ENCODE measurements at regions not wholly inside any gene's neighbourhood (a gene's known extent, or its start where the extent isn't known, plus 50 kb on each side); places are given as distances from the start of the nearest gene placed in this dataset.

DNA sequence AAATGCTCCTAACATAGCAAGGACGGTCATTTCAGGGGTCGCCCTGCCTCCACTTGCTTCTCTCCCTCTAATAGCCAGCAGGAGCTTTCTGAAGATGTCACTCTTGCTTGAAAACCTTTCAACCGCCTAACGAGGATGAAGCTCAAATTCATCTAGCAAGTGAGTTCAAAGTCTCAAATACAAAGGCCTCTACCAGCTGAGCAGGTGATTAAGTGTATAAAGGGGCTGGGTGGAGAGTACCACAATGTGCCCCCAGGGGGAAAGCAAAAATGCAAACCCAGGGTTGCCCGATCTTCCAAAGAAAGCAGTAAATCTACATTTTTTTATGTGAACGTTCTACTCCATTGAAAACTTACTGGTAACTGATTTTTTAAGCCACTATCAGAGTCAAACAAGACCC is 50.4 kb upstream of the GRIP2 start:
- peaks cover 26% of the 10 kb centered on the region for H3K27me3 ChIP-seq (ENCODE audit: insufficient read depth, low read length, poor library complexity)

DNA sequence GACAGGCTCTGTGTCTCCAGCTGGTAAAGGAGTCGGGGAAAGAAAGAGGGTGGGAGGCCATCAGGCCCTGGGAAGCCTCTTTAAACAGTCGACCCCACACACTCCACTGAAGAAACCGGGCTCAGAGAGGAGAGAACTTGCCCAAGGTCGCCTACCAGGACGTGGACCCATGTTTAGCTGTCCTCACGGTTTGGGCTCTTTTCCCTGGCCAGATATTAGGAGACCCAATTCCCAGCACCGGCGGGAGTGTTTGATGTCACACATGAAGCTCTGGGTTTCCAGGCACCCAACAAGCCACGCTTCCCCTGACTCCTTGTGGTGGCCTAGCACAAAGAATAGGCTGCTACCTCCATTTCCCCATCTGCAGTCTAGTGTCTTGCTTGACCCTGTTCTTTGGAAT is 52.2 kb upstream of the GRIP2 start:
- Histone ChIP-seq H3K79me2 (ENCODE audit: insufficient read depth, low read length) (no peaks in the 10 kb centered on the region), H3K4me3 (ENCODE audit: low read depth in 1 of 2, low read length in 2 of 2) (no peak overlapping the region), H3K36me3 (ENCODE audit: insufficient read depth, low read length) (no peaks in the 10 kb centered on the region), H4K20me1 (ENCODE audit: insufficient read depth, low read length) (peaks cover 8% of the 10 kb centered on the region; the same call in 1 of the 2 replicates), H3K4me2 (ENCODE audit: insufficient read depth, low read length) (no peak overlapping the region), H3K27ac (ENCODE audit: low read length) (no peak overlapping the region), H2AFZ (ENCODE audit: low read depth, low read length) (no peak overlapping the region), H3K9me3 (ENCODE audit: insufficient read depth, low read length, severe bottlenecking) (no peaks in the 10 kb centered on the region), H3K27me3 (ENCODE audit: insufficient read depth, low read length, poor library complexity) (peaks cover 18% of the 10 kb centered on the region), H3K4me1 (ENCODE audit: insufficient read depth, low read length) (no peaks in the 10 kb centered on the region), H3K9ac (ENCODE audit: low read depth, low read length) (no peak overlapping the region)
- DNase-seq: no peak
- ATAC-seq (ENCODE audit: insufficient read depth, low read depth): no peak
- no peak for TF ChIP-seq EZH2 (IDR thresholded peaks at IDR 0.05; ENCODE audit: borderline replicate concordance, low read depth, low read length, severe bottlenecking)
- TF ChIP-seq, protein P1, sequence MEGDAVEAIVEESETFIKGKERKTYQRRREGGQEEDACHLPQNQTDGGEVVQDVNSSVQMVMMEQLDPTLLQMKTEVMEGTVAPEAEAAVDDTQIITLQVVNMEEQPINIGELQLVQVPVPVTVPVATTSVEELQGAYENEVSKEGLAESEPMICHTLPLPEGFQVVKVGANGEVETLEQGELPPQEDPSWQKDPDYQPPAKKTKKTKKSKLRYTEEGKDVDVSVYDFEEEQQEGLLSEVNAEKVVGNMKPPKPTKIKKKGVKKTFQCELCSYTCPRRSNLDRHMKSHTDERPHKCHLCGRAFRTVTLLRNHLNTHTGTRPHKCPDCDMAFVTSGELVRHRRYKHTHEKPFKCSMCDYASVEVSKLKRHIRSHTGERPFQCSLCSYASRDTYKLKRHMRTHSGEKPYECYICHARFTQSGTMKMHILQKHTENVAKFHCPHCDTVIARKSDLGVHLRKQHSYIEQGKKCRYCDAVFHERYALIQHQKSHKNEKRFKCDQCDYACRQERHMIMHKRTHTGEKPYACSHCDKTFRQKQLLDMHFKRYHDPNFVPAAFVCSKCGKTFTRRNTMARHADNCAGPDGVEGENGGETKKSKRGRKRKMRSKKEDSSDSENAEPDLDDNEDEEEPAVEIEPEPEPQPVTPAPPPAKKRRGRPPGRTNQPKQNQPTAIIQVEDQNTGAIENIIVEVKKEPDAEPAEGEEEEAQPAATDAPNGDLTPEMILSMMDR (IDR thresholded peaks at IDR 0.05; ENCODE audit: borderline replicate concordance, extremely low read depth, low read length, poor library complexity, severe bottlenecking): no peak

More for the DNA sequence above, 50.4 kb upstream of the GRIP2 start:
- no peak overlapping the region for H2AFZ ChIP-seq (ENCODE audit: low read depth, low read length)
- H3K4me2 ChIP-seq (ENCODE audit: insufficient read depth, low read length): no peak overlapping the region
- ATAC-seq (ENCODE audit: insufficient read depth, low read depth): no peak
- TF ChIP-seq, protein P1 (IDR thresholded peaks at IDR 0.05; ENCODE audit: borderline replicate concordance, extremely low read depth, low read length, poor library complexity, severe bottlenecking): no peak
- no peak for TF ChIP-seq EZH2 (IDR thresholded peaks at IDR 0.05; ENCODE audit: borderline replicate concordance, low read depth, low read length, severe bottlenecking)
- no peak overlapping the region for H3K27ac ChIP-seq (ENCODE audit: low read length)
- no peaks in the 10 kb centered on the region for H3K36me3 ChIP-seq (ENCODE audit: insufficient read depth, low read length)
- no peaks in the 10 kb centered on the region for H3K4me1 ChIP-seq (ENCODE audit: insufficient read depth, low read length)
- no peak overlapping the region for H3K4me3 ChIP-seq (ENCODE audit: low read depth in 1 of 2, low read length in 2 of 2)
- H3K9me3 ChIP-seq (ENCODE audit: insufficient read depth, low read length, severe bottlenecking): no peaks in the 10 kb centered on the region
- H3K79me2 ChIP-seq (ENCODE audit: insufficient read depth, low read length): no peaks in the 10 kb centered on the region
- peaks cover 8% of the 10 kb centered on the region; the same call in 1 of the 2 replicates for H4K20me1 ChIP-seq (ENCODE audit: insufficient read depth, low read length)
- H3K9ac ChIP-seq (ENCODE audit: low read depth, low read length): no peak overlapping the region
- DNase-seq: no peak

DNA sequence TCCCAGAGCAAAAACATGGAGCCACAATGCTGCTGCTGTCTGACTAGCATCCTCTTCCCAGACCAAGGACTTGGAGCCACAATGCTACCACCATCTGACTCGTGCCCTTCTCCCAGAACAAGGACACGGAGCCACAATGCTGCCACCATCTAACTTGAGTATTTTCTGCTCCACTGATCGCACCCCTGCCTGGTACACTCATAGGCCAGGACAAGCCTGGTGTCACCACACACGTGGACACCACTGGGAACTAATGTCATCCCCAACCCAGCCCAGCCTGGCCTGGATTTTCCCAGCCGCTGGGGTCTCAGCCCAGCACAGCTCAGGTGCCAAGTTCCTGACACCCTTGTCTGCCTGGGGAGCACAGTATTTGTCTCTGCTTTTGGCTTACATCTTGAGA is 52.7 kb upstream of the GRIP2 start:
- H3K4me1 ChIP-seq (ENCODE audit: insufficient read depth, low read length): no peaks in the 10 kb centered on the region
- no peaks in the 10 kb centered on the region for H3K36me3 ChIP-seq (ENCODE audit: insufficient read depth, low read length)
- no peaks in the 10 kb centered on the region for H3K79me2 ChIP-seq (ENCODE audit: insufficient read depth, low read length)
- ATAC-seq (ENCODE audit: insufficient read depth, low read depth) (no peak), DNase-seq (no peak)
- H3K4me3 ChIP-seq (ENCODE audit: low read depth in 1 of 2, low read length in 2 of 2): no peak overlapping the region
- TF ChIP-seq EZH2 (IDR thresholded peaks at IDR 0.05; ENCODE audit: borderline replicate concordance, low read depth, low read length, severe bottlenecking): no peak
- TF ChIP-seq, protein P1 (IDR thresholded peaks at IDR 0.05; ENCODE audit: borderline replicate concordance, extremely low read depth, low read length, poor library complexity, severe bottlenecking): no peak
- no peaks in the 10 kb centered on the region for H3K9me3 ChIP-seq (ENCODE audit: insufficient read depth, low read length, severe bottlenecking)
- peaks cover 18% of the 10 kb centered on the region for H3K27me3 ChIP-seq (ENCODE audit: insufficient read depth, low read length, poor library complexity)
- peaks cover 8% of the 10 kb centered on the region; the same call in 1 of the 2 replicates for H4K20me1 ChIP-seq (ENCODE audit: insufficient read depth, low read length)
- no peak overlapping the region for H3K27ac ChIP-seq (ENCODE audit: low read length)
- H3K4me2 ChIP-seq (ENCODE audit: insufficient read depth, low read length): no peak overlapping the region
- no peak overlapping the region for H2AFZ ChIP-seq (ENCODE audit: low read depth, low read length)
- H3K9ac ChIP-seq (ENCODE audit: low read depth, low read length): no peak overlapping the region

DNA sequence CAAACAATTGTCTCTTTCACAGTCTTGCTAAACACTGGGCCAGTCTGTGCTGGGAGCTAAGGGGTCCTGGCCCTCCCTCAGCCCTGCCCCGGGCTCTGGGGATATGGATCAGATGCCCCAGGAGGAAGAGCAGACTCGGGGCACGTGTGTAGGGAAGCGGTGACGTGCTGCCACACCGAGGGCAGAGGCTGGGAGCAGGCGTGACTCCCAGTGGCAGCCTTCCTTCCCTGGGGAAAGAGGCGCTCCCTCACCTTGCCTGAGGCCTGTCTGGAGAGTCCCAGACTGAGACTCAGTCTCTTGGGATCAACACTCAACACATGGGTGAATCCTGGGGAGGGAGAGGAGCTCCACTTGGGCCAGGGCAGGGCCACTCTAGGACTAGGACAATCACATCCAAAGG is 54.1 kb upstream of the GRIP2 start:
- Histone ChIP-seq H3K9ac (ENCODE audit: low read depth, low read length) (no peak overlapping the region), H3K9me3 (ENCODE audit: insufficient read depth, low read length, severe bottlenecking) (no peaks in the 10 kb centered on the region), H3K4me1 (ENCODE audit: insufficient read depth, low read length) (no peaks in the 10 kb centered on the region), H3K27me3 (ENCODE audit: insufficient read depth, low read length, poor library complexity) (peaks cover 7% of the 10 kb centered on the region), H3K4me3 (ENCODE audit: low read depth in 1 of 2, low read length in 2 of 2) (no peak overlapping the region), H3K4me2 (ENCODE audit: insufficient read depth, low read length) (no peak overlapping the region), H3K79me2 (ENCODE audit: insufficient read depth, low read length) (no peaks in the 10 kb centered on the region), H4K20me1 (ENCODE audit: insufficient read depth, low read length) (peaks cover 11% of the 10 kb centered on the region), H3K27ac (ENCODE audit: low read length) (no peak overlapping the region), H3K36me3 (ENCODE audit: insufficient read depth, low read length) (no peaks in the 10 kb centered on the region), H2AFZ (ENCODE audit: low read depth, low read length) (no peak overlapping the region)
- TF ChIP-seq, protein P1 (IDR thresholded peaks at IDR 0.05; ENCODE audit: borderline replicate concordance, extremely low read depth, low read length, poor library complexity, severe bottlenecking): no peak
- no peak for TF ChIP-seq EZH2 (IDR thresholded peaks at IDR 0.05; ENCODE audit: borderline replicate concordance, low read depth, low read length, severe bottlenecking)
- DNase-seq (no peak), ATAC-seq (ENCODE audit: insufficient read depth, low read depth) (no peak)

All from DND-41 (cell line).